ENCODE measurements at regions not wholly inside any gene's neighbourhood (a gene's known extent, or its start where the extent isn't known, plus 50 kb on each side); places are given as distances from the start of the nearest gene placed in this dataset.

- TF ChIP-seq POLR2A (IDR thresholded peaks at IDR 0.05) (no peak), CTCF (IDR thresholded peaks at IDR 0.05) (no peak), POLR2AphosphoS5 (IDR thresholded peaks at IDR 0.05) (no peak), EP300 (IDR thresholded peaks at IDR 0.05) (no peak)
Observed at GRCh38 chr9:86534572-86535258, 180.5 kb upstream of the TUT7 start.
